ENCODE measurements at regions not wholly inside any gene's neighbourhood (a gene's known extent, or its start where the extent isn't known, plus 50 kb on each side); places are given as distances from the start of the nearest gene placed in this dataset.

GRCh38 chr10:33046792-33047191 is 88.8 kb upstream of the ITGB1 start:
- TF ChIP-seq CTCF (conservative IDR thresholded peaks at IDR 0.05; ENCODE audit: low read length) (no peak), EZH2phosphoT487 (IDR thresholded peaks at IDR 0.05; ENCODE audit: borderline replicate concordance, low read depth, low read length) (no peak)

Data from OCI-LY7 (cell line).